ENCODE measurements at regions not wholly inside any gene's neighbourhood (a gene's known extent, or its start where the extent isn't known, plus 50 kb on each side); places are given as distances from the start of the nearest gene placed in this dataset.

DNA sequence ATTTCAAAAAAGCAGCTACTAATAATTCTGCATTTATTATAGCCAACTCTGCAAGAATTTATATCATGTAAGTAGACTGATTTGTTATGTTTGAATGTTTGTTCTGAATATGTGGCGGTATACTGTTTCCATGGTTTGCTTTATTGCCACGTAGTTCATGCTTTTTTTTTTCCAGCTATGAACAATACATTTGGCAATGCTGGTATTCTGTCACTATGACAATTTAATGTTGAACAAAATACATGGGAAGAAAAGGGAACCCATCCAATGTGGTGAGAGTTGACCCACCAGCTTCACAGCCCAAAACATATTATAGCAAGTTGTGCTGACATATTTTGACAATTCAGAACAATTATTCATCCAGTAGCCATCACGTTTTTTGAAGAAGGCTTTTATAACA, 145.6 kb downstream of the CCDC71L start:
- H3K4me3 ChIP-seq (ENCODE audit: low read depth, low read length): no peak overlapping the region
- TF ChIP-seq, protein P1, sequence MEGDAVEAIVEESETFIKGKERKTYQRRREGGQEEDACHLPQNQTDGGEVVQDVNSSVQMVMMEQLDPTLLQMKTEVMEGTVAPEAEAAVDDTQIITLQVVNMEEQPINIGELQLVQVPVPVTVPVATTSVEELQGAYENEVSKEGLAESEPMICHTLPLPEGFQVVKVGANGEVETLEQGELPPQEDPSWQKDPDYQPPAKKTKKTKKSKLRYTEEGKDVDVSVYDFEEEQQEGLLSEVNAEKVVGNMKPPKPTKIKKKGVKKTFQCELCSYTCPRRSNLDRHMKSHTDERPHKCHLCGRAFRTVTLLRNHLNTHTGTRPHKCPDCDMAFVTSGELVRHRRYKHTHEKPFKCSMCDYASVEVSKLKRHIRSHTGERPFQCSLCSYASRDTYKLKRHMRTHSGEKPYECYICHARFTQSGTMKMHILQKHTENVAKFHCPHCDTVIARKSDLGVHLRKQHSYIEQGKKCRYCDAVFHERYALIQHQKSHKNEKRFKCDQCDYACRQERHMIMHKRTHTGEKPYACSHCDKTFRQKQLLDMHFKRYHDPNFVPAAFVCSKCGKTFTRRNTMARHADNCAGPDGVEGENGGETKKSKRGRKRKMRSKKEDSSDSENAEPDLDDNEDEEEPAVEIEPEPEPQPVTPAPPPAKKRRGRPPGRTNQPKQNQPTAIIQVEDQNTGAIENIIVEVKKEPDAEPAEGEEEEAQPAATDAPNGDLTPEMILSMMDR (IDR thresholded peaks at IDR 0.05; ENCODE audit: low read depth, low read length): no peak
- POLR2A ChIA-PET: no interaction called here
- CTCF ChIA-PET: interaction anchor here (0.6 to 0.9 kb wide), 2 partner anchors 28 to 338 kb away, joined by 3 to 4 read pairs; no protein-coding TSS in a partner anchor
- no peak overlapping the region for H3K27ac ChIP-seq (ENCODE audit: low read depth, low read length)
- no peaks in the 10 kb centered on the region for H3K9me3 ChIP-seq (ENCODE audit: control insufficient read depth, insufficient read depth, low read length)
- peaks cover 8% of the 10 kb centered on the region for H3K27me3 ChIP-seq (ENCODE audit: control insufficient read depth, insufficient read depth, low read length)
- DNase-seq (ENCODE audit: low read depth, low spot score): no peak

DNA sequence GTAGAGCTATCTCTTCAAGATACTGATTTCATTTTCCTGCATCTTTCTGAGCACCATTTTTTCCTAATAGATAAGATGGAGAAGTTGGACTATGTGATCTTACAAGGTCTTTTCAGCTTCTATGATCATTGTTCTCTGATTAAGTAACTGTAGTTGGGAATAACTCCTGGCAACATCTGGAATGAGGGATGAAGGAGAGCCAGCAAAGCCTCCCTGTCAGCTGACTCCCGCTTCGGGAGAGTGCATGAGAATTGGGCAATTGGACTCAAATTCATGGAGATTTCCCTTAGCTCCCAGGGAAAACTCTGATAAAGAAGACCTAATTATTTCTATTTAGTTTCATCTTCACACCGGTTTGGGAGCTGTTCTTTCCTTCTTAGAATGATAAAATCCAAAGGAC, 146.1 kb downstream of the CCDC71L start:
- H3K4me3 ChIP-seq (ENCODE audit: low read depth, low read length): no peak overlapping the region
- no peak for DNase-seq (ENCODE audit: low read depth, low spot score)
- no peaks in the 10 kb centered on the region for H3K9me3 ChIP-seq (ENCODE audit: control insufficient read depth, insufficient read depth, low read length)
- ChIA-PET CTCF (interaction anchor here (0.6 to 0.9 kb wide), 2 partner anchors 28 to 338 kb away, joined by 3 to 4 read pairs; no protein-coding TSS in a partner anchor), POLR2A (no interaction called here)
- TF ChIP-seq, protein P1 (IDR thresholded peaks at IDR 0.05; ENCODE audit: low read depth, low read length): no peak
- no peak overlapping the region for H3K27ac ChIP-seq (ENCODE audit: low read depth, low read length)
- H3K27me3 ChIP-seq (ENCODE audit: control insufficient read depth, insufficient read depth, low read length): peaks cover 10% of the 10 kb centered on the region

GRCh38 chr7:106512217-106512616, 148.7 kb downstream of the CCDC71L start:
- peaks cover 5% of the 10 kb centered on the region for H3K27me3 ChIP-seq (ENCODE audit: control insufficient read depth, insufficient read depth, low read length)
- TF ChIP-seq, protein P1 (IDR thresholded peaks at IDR 0.05; ENCODE audit: low read depth, low read length): no peak
- no peaks in the 10 kb centered on the region for H3K9me3 ChIP-seq (ENCODE audit: control insufficient read depth, insufficient read depth, low read length)
- POLR2A ChIA-PET: no interaction called here
- CTCF ChIA-PET: no interaction called here
- no peak for DNase-seq (ENCODE audit: low read depth, low spot score)
- H3K27ac ChIP-seq (ENCODE audit: low read depth, low read length): no peak overlapping the region
- no peak overlapping the region for H3K4me3 ChIP-seq (ENCODE audit: low read depth, low read length)

DNA sequence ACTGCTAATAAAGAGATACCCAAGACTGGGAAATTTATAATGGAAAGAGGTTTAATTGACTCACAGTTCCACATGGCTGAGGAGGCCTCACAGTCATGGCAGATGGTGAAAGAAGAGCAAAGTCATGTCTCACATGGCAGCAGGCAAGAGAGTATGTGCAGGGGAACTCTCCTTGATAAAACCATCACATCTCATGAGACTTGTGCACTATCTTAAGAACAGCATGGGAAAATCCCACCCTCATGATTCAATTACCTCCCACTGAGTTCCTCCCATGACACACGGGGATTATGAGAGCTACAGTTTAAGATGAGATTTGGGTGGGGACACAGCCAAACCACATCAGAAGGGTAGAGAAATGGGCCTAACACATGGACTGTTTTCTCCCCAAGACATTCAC, 156.3 kb downstream of the CCDC71L start:
- H3K4me3 ChIP-seq (ENCODE audit: low read depth, low read length): no peak overlapping the region
- CTCF ChIA-PET: interaction anchor here (0.6 kb wide), 1 partner anchor 347 kb away, joined by 4 read pairs; no protein-coding TSS in a partner anchor
- H3K27ac ChIP-seq (ENCODE audit: low read depth, low read length): no peak overlapping the region
- TF ChIP-seq, protein P1 (IDR thresholded peaks at IDR 0.05; ENCODE audit: low read depth, low read length): no peak
- no peaks in the 10 kb centered on the region for H3K9me3 ChIP-seq (ENCODE audit: control insufficient read depth, insufficient read depth, low read length)
- POLR2A ChIA-PET: no interaction called here
- no peak for DNase-seq (ENCODE audit: low read depth, low spot score)
- H3K27me3 ChIP-seq (ENCODE audit: control insufficient read depth, insufficient read depth, low read length): no peaks in the 10 kb centered on the region

GRCh38 chr7:106504207-106504606, 156.8 kb downstream of the CCDC71L start:
- Histone ChIP-seq H3K4me3 (ENCODE audit: low read depth, low read length) (no peak overlapping the region), H3K27me3 (ENCODE audit: control insufficient read depth, insufficient read depth, low read length) (no peaks in the 10 kb centered on the region), H3K27ac (ENCODE audit: low read depth, low read length) (no peak overlapping the region), H3K9me3 (ENCODE audit: control insufficient read depth, insufficient read depth, low read length) (no peaks in the 10 kb centered on the region)
- no peak for DNase-seq (ENCODE audit: low read depth, low spot score)
- POLR2A ChIA-PET: no interaction called here
- TF ChIP-seq, protein P1 (IDR thresholded peaks at IDR 0.05; ENCODE audit: low read depth, low read length): no peak
- CTCF ChIA-PET: no interaction called here

Measured in AG04450 (cell line).